Ammon's horn (tissue), 1 donor: ENCODE measurements at regions not wholly inside any gene's neighbourhood (a gene's known extent, or its start where the extent isn't known, plus 50 kb on each side); places are given as distances from the start of the nearest gene placed in this dataset.
"Not testable (repeated sequence)": the region's sequence is repeated elsewhere in the genome, so short reads cannot be mapped to it uniquely, and the experiment has no call there.

Source experiments
- DNase-seq: peaks from one replicate; pipeline ENCODE4 v3.0.0-alpha.2; 2016; ENCODE audit warnings: low spot score

- DNase-seq, result not testable (repeated sequence)
These were observed 63.3 kb upstream of the CEP78 start for GRCh38 chr9:78172610-78173009.

- DNase-seq, result no peak
These were observed 64.2 kb upstream of the CEP78 start for GRCh38 chr9:78171651-78172050.

- no peak for DNase-seq
These were observed 66.8 kb upstream of the CEP78 start for GRCh38 chr9:78169125-78169524.

DNA sequence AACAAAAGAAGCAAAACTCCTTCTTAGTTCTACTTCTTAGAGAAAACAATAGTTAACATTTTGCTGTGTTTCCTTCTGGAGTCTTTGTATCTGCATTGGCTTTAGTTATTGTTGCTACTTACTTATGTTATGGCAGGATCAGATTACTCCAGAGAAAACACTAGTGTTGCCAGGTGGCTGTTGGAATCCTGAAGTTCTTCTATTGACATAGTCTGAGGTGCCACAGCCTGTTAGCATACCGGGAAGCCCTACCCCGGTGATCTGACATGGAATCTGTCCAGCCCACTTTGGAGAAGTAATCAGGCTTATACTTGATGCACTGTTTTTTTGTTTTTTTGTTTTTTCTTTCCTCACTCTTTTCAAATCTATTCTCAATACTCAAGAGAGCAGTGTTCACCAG, 68.5 kb upstream of the CEP78 start:
- no peak for DNase-seq

GRCh38 chr9:78163834-78164233, 72.0 kb upstream of the CEP78 start:
- no peak for DNase-seq

DNA sequence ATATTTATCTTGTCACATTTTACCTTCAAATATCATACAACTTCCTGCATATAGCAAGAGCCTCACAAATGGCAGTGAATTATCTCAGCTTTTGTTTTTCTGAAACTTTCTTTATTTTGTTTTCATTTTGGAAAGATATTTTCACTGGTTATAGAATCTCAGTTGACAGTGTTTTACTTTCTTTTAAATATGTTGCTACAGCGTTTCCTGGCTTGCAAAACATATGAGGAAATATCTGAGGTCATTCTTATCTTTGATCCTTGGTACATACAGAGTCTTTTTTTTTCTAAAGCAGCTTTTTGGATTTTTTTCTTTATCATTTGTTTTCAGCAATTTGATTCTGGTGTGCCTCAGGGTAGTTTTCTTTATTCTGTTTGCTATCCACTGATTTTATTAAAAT, 77.6 kb upstream of the CEP78 start:
- DNase-seq, result no peak

GRCh38 chr9:78150983-78151356, 84.9 kb upstream of the CEP78 start:
- no peak for DNase-seq

GRCh38 chr9:78150312-78150982, 85.4 kb upstream of the CEP78 start:
- no peak for DNase-seq

GRCh38 chr9:78149702-78150291, 86.1 kb upstream of the CEP78 start:
- no peak for DNase-seq

GRCh38 chr9:78146241-78146640, 89.6 kb upstream of the CEP78 start:
- no peak for DNase-seq

- DNase-seq, result no peak
These were observed 91.1 kb upstream of the CEP78 start for GRCh38 chr9:78144663-78145377.

DNA sequence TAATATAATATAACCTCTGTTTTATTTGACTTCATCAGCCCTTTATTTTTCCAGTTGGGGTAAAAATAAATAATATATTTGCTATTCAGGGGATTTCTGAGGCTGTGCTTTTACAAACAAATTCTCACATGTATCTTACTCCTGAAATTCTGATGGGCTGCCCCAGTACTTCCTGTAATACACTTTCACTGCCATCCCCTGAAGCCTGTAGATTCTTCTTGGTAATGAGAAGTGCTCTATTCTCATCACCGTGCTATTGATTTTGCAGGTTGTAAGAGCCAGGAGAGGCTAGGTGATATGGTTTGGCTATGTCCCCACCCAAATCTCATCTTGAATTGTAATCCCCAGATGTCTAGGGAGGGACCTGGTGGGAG, 91.9 kb upstream of the CEP78 start:
- DNase-seq, result no peak

GRCh38 chr9:78143281-78144007, 92.4 kb upstream of the CEP78 start:
- DNase-seq, result no peak

DNA sequence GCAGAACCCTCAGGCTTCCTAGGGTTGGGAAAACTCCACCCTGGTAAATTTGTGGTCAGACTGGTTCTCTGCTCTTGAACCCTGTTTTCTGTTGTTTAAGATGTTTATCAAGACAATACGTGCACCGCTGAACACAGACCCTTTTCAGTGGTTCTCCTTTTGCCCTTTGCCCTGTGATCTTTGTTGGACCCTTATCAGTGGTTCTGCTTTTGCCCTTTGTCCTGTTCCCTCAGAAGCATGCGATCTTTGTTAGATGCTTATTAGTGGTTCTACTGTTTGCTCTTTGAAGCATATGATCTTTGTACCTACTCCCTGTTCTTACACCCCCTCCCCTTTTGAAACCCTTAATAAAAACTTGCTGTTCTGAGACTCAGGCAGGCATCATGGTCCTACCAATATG, 93.6 kb upstream of the CEP78 start:
- DNase-seq, result not testable (repeated sequence)

GRCh38 chr9:78133751-78134150, 102.1 kb upstream of the CEP78 start:
- DNase-seq, result no peak

- no peak for DNase-seq
These were observed 101.1 kb upstream of the GNAQ start for GRCh38 chr9:78132701-78133058.

DNA sequence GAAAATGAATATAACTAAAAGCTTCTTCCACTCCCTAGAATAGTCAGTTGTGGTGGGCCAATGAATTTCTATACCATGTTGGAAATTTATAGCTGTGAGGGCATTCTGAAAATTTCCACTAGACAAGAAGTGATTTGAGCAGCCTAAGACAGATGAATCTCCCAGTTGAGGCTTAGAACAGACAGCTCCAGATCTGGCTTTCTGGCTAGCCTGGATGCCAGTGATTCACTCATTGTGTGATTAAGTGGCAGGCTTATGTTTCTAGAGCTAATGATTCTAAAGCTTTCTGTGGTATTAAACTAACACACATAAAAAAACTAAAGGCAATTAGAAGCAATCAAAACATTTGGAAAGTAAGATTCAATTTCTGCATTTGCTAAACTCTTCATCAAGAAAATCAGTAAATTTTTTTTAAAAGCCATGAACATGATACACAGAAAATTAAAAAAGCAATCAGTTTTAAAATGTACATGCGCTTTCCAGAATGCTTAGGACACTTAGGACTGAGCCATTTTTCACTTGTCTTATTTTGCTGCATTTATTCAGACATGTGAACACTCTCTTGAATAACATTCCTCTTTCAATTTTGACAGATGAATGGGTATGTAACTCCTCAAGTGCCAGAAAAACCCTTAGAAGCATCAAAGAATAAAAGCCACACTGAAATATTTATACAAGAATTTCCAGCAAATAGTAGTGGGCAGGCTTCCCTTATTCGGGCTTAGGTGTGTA, 100.5 kb upstream of the GNAQ start:
- peak; percentile 70 for DNase-seq

GRCh38 chr9:78130853-78131252, 99.2 kb upstream of the GNAQ start:
- DNase-seq, result no peak

DNA sequence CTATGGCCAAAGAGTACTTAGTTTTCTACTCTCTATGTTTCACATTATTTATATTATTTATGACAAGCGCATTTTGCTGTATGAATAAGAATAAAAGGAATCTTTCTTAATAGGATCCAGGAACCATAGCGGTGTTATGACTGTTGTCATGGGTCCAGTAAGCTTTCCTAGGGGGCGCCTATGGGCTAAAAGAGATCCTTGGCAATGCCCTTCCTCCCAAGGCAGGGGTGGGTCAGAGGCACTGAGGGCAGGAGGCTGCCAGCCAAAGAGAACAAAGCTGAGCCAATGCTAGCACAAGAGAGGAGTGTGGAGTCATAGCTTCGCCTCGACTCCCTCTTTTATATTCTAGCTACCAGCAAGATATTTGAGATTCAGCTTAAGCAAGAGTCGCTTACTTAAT, 98.4 kb upstream of the GNAQ start:
- peak; percentile 96 for DNase-seq

- peak; percentile 98 for DNase-seq
These were observed 95.9 kb upstream of the GNAQ start for GRCh38 chr9:78127279-78128225.

DNA sequence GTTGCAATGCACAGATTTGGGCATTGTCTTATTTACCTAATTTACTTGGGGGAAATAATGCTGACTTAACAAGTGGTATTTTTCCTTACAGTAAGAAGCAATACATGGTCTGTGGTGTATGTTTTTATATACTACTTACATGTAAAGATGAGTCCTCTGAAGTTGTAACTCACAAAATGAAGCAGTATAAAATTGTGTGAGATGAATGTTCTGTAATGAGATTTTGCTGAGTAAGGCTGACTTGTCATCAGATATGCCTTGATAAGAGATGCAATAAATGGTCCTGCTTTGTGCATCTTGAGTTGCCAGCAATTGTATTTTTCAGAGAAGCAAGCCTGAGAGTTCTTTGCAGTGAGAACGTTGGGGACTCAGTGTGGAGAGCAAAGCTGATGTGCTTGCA, 92.2 kb upstream of the GNAQ start:
- no peak for DNase-seq
